GM19351 (cell line): ENCODE measurements at regions not wholly inside any gene's neighbourhood (a gene's known extent, or its start where the extent isn't known, plus 50 kb on each side); places are given as distances from the start of the nearest gene placed in this dataset.

Source experiments
- ATAC-seq: cut with Tn5 transposase; IDR thresholded peaks from one replicate; pipeline ENCODE4 v1.9.1; 2021; ENCODE audit warnings: mild to moderate bottlenecking, moderate library complexity; ENCODE audit not compliant: unreplicated experiment

DNA sequence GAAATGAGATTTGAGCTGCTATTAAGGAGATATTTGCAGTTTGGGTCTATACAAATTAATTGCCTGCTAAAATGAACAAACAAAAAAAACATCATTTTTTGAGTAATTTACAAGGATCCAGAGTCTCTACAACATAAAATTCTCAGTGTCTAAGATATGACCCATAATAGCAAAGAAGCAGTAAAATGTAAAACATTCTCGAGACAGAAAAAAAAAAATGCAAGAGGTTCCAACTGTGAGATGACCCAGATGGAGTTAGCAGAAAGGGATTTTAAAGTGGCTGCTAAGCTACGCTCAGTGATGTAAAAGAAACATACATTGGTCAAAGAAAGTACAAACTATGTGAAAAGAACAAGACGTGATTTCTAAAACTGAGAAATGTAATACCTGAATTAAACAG is 471.0 kb downstream of the SH2D4B start:
- ATAC-seq, result no peak

GRCh38 chr10:81009296-81009695 is 471.6 kb downstream of the SH2D4B start:
- ATAC-seq, result no peak

- no peak for ATAC-seq
These were observed 476.1 kb downstream of the SH2D4B start for GRCh38 chr10:81013771-81014170.

GRCh38 chr10:81019029-81019890 is 481.6 kb downstream of the SH2D4B start:
- ATAC-seq, result peak; percentile 89

DNA sequence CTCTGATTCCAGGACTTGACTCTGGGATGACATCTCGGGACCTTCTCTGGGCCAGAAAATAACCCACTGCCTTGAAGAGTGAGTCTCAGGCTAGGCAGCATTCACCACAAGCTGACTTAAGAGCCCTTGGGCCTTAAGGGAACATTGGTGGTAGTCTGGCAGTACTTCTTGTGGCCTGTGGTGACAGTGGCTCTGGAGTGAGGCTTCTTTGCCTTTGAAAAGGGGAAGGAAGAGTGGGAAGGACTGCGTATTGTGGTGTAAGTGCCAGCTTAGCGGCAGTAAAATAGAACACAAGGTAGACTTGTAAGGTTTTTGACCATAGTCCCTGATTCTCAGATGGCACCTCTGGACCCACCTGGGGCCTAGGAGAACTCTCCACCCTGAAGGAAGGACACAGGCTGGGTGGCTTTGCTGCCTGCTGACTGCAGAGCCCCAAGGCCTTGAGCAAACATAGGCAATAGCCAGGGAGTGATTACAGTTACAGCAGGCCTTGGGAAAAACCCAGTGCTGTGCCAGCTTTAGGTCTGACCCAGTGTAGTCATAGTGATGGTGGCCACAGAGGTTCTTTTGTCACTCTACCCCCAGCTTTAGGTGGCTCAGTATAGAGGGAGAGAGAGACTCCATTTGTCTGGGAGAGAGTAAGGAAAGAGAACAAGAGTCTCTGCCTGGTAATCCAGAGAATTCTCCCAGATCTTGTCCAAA is 483.9 kb downstream of the SH2D4B start:
- ATAC-seq, result no peak

DNA sequence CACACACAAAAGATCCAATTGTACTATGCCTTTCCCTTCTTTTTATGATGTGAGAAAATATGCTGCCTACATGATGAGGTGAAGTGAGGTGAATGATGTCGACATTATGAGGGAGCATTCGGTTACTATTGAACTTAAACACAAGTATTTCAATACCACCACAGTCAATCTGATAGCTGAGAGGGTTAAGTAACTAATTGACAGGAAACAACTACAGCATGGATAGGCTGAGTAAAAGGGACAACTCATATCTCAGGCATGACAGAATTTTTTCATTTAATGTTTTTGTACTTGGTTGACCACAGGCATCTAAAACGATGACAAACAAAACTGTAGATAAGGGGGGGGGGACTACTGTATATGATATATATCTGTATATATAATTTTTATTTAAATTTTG is 488.9 kb downstream of the SH2D4B start:
- no peak for ATAC-seq

- ATAC-seq, result no peak
These were observed 489.5 kb downstream of the SH2D4B start for GRCh38 chr10:81027223-81027622.

DNA sequence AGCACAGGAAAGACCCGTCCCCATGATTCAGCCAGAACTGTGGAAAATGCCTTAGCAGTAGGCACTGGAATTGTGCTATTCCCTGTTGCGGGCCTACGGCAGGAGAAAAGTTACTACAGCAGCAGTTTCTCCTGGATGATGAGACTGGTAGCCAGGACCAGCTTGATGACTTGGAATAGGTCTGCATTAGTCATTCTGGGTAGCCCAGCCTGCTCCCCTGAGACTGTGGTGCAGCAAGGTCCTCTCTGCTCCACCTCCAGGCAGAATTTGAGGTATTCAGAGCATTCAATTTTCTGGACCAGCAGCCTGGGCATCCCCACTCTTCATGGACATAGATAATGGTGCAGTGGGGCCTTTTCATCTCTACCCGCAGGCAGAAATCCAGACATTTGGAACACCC is 490.0 kb downstream of the SH2D4B start:
- ATAC-seq, result no peak

DNA sequence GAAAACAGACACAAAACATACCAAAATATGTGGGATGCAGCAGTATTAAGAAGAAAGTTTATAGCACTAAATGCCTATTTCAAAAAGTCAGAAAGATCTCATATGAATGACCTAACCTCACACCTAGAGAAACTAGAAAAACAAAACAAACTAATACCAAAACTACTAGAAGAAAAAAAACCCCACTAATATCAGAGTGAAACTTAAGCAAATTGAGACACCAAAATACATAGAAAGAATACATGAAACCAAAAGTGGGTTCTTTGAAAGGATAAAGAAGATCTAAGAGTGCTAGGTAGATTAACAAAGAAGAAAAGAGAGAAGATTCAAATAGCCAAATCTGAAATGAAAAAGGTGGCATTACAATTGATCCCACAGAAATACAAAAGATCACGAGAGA is 494.1 kb downstream of the SH2D4B start:
- ATAC-seq, result peak; percentile 69

- ATAC-seq, result peak; percentile 18
These were observed 496.7 kb downstream of the SH2D4B start for GRCh38 chr10:81034383-81034782.

- peak; percentile 86 for ATAC-seq
These were observed 498.6 kb downstream of the SH2D4B start for GRCh38 chr10:81036257-81036656.

DNA sequence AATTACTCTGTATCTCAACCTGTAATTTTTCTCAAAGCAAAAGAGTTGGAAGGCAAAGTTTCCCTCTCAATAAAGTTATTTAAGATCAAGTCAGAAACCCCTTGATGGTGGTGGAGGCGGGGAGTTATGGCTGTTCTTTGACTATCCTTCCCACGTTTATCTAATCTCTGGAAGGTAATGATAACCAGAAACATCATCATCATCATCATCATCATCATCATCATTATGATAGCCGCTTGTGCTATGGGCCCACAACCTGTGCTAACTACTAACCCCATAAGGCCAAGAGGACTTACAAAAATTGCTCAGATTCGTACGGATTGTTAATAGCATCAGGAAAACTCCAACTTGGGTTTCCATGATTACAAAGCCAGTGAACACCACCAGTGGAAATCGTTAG is 502.3 kb downstream of the SH2D4B start:
- no peak for ATAC-seq

DNA sequence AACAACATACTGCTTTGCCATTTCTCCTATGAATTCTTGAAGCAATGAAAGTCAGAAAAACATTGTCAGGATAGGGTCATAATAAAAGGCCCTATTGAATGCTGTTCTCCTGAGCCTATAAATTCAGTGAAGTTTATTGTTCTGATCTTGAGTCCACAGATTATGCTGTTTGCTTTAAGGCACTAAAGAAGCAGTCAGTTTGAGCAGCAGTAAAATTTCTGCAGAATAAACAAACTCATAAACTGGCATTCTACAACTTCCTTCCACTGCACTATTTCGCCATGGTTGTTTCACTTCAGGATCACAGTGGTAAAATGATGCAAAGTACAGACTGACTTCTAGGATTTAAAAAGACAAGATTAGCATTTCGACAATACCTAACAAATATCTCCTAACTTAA is 503.2 kb downstream of the SH2D4B start:
- no peak for ATAC-seq

GRCh38 chr10:81042647-81043046 is 504.9 kb downstream of the SH2D4B start:
- no peak for ATAC-seq

DNA sequence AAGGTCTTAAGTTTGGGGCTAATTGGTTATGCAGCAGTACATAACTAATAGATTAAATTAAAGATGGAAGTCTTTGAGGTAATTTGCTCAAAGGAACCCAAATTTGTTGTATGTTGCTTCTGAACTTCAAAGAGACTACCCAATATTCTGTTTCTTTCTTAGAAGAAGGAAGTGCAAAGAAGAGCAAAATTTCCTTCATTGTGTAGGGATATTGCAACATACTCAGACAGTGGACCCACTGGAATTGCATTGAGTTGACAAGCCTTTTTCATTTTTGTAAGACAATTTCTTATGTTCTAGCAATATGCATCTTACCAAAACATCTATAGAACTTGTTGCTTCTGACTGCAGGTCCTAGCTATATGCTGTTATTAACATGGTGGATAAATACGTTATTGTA is 527.8 kb downstream of the SH2D4B start:
- ATAC-seq, result no peak

GRCh38 chr10:81068460-81068859 is 530.8 kb downstream of the SH2D4B start:
- no peak for ATAC-seq

GRCh38 chr10:81071087-81071796 is 533.5 kb downstream of the SH2D4B start:
- no peak for ATAC-seq

DNA sequence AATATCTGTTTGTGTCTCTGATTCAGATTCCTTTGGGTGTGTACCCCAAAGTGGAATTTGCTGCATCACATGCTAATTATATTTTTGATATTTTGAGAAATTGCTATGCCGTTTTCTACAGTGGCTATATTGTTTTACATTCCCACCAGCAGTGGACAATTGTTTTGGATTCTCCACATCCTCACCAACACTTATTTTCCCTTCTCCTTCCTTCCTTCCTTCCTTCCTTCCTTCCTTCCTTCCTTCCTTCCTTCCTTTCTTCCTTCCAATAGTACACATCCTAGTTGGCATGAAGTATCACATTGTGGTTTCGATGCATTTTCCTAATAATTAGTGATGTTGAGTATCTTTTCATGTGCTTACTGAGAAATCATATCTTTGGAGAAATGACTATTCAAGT is 535.5 kb downstream of the SH2D4B start:
- ATAC-seq, result no peak

- peak; percentile 71 for ATAC-seq
These were observed 544.4 kb downstream of the SH2D4B start for GRCh38 chr10:81081887-81082620.

DNA sequence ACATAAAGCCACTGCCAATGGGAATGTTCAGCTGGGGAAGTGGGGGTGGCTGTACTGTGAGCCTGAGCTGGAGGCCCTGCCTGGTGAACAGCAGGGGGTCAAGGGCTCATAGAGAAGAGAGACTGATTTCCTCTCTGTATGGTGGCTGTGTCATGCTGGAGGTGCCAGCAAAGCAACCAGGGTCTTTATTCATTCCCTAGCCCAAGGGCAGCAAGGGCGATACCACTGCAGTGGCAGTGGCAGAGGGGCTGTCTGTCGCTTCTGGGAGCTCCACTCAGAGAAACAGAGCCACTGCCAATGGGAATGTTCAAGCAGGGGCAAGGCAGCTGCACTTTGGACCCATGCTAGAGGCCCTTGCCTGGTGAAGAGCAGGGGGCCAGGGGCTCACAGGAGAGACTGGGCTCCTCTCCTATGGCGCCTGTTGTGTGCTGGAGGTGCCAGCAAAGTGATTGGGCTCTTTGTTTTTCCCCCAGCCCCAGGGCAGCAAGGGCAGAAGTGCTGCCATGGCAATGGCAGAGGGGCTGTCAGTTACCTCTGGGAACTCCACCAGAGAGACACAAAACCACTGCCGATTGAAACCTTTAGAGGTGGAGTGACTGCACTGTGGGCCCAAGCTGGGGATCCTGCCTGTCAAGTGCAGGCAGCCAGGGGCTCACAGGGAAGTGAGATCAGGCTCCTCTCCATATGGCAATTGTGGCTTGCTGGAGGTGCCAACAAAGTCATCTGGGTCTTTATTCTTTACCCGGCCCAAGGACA is 545.1 kb downstream of the SH2D4B start:
- no peak for ATAC-seq
